GM18868 (cell line): ENCODE measurements at regions not wholly inside any gene's neighbourhood (a gene's known extent, or its start where the extent isn't known, plus 50 kb on each side); places are given as distances from the start of the nearest gene placed in this dataset.

ENCODE experiments used
- ATAC-seq: cut with Tn5 transposase; IDR thresholded peaks from one replicate; pipeline ENCODE4 v1.9.1; 2021; ENCODE audit warnings: mild to moderate bottlenecking, moderate library complexity; ENCODE audit not compliant: unreplicated experiment

GRCh38 chr16:79449067-79449769, 151.3 kb downstream of the MAF start:
- ATAC-seq: no peak

DNA sequence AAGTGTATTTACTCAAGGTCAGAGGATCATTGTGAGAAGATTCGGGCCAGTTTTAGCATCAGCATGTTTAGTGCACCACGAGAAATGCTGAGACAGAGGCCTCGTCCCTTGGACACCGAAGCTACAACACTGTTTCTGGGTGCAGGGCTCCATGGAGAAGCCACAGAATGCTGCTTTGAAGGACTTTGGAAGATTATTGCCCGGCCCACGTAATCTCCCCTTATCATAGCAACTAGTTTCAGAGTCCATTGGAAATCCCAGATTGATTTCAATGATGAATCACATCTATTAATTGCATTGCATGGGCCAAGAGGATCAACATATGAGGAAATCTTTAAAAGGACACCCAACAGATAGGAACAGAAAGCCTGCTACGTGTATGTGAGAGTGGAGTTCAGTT, 156.0 kb downstream of the MAF start:
- ATAC-seq: no peak

DNA sequence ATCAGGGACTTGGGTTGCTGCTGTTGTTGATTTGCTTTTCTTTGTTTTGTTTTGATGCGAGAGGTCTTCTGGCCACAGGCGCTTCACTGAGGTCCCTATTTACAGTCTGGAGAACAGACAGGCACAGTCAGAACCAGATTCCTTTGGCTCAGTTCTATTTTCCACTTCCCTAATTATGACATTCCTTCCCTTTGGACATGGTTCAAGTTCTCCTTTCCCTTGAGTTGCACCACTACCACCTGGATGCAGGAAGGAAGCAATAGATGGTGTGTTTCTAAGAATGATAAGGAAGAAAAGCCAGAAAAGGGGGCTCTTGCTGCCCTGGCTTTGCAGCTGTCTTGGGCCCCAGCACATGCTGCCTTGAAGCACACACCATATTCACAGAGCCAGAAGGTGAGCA, 160.6 kb downstream of the MAF start:
- ATAC-seq: no peak

DNA sequence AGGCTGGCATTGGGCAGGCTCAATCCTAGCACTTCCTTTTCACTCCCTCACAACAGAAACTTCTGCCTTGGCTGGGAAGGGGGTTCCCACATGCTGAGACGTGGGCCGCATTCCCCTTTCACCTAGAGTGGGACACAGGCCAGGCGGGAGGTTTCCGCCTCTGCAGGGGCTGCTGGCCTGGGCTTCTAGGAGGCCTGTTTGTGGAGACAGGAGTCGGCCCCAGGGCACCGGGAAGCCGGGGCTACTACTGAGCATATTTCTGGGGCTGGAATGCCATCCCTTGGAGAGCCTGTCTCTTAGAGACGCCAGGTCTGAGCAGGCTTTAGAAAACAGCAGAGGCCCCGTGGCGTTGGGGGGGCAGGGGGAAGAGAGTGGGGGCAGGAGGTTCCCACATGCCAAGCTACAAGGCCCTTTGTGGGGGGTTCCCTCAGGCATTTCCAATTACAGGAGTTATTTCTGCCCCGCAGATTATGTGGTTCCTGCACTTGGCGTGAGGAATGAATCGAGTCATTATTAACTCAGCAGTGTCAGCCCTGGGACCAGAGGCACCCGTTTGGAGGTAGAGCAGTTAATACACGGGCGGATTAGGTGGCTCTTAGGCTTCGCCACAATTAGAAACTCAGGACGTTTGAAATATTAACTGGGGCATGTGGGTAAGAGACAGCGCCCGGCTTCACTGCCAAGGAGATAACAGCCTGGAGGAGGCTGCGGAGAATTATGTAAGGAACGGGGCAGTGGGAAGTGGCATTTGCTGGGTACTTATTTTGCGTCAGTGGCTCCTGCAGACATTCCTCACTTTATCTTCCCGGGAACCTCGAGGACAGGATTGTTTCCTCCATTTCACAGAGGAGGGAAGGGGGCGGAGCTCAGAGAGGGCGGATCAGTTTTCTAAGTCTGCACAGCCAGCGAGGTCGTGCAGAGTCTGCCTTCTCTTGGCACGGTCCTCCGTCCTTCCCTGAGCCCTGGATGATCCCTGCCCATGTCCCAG, 162.5 kb downstream of the MAF start:
- ATAC-seq: no peak

GRCh38 chr16:79436885-79437284, 163.7 kb downstream of the MAF start:
- no peak for ATAC-seq

- ATAC-seq: no peak
Observed at GRCh38 chr16:79434771-79435170, 165.8 kb downstream of the MAF start.

- no peak for ATAC-seq
Observed at GRCh38 chr16:79434092-79434491, 166.4 kb downstream of the MAF start.

GRCh38 chr16:79431923-79432322, 168.6 kb downstream of the MAF start:
- ATAC-seq: no peak

GRCh38 chr16:79430191-79430678, 170.3 kb downstream of the MAF start:
- ATAC-seq: no peak

DNA sequence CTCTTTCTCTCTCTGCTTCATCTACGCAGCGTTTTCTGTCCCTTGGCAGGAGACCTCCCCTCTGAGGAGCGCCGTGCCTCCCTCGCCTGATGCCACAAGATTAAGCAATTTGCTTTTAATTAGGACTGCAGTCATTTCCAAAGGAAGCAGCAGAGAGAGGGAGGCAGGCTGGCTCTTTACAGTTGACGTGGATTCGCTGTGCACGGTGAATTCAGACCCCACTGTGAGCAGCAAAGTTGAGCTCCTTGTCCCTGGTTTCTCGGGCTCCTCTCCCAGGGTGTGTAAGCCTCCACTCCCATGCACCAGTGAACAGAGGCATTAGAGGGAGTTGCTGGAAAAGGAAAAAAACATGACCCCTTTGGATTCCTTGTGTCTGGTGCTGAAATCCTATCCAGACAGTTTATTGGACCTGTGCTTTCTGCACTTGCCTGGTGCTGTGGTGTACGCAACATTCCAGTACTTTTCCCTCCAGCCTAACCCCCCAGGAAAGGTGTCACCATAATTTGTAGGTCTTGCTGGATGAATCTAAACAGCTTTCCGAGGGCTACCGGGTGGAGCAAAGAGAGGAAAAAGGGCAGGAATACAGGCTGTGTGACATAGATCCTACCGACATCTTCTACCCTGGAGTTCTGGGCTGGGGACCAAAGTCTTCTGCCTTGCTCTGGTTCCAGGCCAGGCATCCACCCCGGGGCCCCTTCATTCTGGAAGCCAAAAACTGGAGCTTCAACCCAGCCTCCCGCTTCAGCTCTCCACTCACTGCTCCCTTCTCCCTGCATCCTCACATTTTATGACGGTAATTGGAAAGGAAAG, 171.0 kb downstream of the MAF start:
- ATAC-seq: no peak

GRCh38 chr16:79426663-79427062, 173.9 kb downstream of the MAF start:
- no peak for ATAC-seq

- ATAC-seq: no peak
Observed at GRCh38 chr16:79422064-79422463, 178.5 kb downstream of the MAF start.

DNA sequence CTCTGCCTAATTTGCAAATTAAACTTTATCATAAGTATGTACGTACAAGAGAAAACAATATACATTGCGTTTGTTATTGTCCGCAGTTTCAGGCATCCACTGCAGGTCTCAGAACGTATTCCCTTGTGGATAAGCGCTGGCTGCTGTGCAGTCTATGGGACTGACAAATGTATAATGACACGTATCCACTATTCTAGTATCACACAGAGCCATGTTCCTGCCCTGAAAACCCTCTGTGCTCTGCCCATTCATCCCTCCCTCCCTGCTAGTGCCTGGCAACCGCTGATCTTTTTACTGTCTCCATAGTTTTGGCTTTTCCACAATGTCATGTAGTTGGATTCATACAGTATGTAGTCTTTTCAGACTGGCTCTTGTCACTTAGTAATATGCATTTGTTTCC, 179.4 kb downstream of the MAF start:
- no peak for ATAC-seq

DNA sequence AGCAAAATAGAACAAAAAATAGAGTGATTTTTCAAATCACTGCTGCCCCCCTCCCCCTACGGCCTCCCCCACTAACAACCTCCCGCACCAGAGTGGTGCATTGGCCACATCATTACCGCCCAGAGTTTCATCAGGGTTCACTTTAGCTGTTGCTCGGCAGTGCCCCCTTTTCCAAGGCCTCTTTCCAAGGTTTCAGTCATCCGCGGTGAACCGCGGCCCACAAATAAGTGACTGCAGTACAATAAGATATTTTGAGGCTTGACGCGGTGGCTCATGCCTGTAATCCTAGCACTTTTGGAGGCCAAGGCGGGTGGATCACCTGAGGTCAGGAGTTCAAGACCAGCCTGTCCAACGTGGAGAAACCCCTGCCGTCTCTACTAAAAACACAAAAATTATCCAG, 180.0 kb downstream of the MAF start:
- no peak for ATAC-seq

DNA sequence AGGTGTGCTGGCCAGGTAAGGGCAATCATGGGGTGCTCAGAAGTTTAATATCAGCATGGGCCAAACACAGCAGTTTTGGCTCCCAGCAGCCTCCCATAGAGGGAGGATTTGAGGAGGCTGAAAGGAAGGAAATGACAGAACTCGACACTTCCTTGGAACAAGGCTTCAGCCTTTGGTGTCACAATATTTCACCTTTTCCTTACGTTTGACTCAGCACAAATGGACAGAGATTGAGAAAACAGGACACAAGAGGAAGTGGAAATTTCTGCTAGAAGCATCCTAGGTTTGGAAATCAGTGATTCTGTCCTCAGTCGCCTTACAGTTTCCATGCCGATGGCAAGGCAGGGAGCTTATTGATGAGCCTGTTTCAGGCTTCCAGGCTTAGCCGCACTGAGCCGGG, 181.4 kb downstream of the MAF start:
- ATAC-seq: no peak

- ATAC-seq: no peak
Observed at GRCh38 chr16:79417601-79418008, 182.9 kb downstream of the MAF start.

DNA sequence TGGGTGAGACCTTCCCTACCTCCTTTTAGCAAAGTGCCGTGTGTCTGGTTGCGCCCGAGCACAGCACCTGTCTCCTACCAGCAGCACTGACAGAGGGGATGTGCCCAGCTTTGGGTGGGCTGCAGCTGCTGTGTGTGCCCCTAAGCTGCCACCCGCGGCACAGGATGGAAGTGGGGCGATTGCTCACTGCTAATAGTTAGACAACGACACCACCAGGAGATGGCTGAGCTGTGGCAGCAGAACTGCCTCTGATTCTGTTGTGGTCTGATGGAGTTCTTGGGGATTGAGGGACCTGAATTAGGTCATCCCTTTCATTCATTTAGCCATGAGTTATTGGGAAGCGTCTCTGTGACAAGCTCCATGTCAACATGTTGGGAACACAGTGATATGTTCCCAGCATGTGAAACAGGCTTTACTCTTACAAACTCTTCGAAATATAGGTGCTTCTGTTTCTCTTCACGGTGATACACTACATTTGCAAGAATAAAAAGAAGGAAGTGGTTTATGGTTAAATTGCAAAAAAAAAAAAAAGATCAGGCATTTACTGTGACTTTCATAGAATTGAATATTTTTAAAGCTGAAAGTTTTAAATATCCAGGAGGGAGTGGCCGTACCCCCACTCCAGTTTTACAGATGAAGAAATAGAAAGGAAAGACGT, 184.4 kb downstream of the MAF start:
- ATAC-seq: no peak

DNA sequence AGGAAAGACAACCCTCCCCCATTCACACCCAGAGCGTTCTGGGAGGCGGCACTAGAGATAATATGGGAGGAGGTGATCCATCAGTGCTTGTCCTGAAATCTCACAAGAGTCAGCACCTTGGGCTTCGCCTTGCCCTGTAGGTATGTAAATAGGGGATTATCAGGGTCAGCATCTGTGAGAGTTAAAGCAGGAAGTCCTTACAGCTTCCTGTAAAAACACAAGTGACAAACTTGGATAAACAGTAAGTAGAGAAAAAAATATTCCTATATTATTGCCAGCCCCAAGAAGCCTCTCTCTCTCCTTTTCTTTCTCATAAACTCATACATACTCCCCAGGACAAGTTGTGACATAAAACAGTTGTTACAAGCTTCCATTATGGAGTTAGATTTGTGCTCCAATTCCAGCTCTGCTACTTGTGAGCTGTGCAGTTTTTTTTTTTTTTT, 187.7 kb downstream of the MAF start:
- no peak for ATAC-seq

GRCh38 chr16:79411805-79412204, 188.7 kb downstream of the MAF start:
- no peak for ATAC-seq

GRCh38 chr16:79411357-79411756, 189.2 kb downstream of the MAF start:
- no peak for ATAC-seq

GRCh38 chr16:79409978-79410377, 190.6 kb downstream of the MAF start:
- ATAC-seq: no peak
